HG03558 (cell line): ENCODE measurements at regions not wholly inside any gene's neighbourhood (a gene's known extent, or its start where the extent isn't known, plus 50 kb on each side); places are given as distances from the start of the nearest gene placed in this dataset.
"Not testable (repeated sequence)": the region's sequence is repeated elsewhere in the genome, so short reads cannot be mapped to it uniquely, and the experiment has no call there.

ENCODE experiments used
- ATAC-seq: cut with Tn5 transposase; IDR thresholded peaks from one replicate; pipeline ENCODE4 v1.9.1; 2021; ENCODE audit warnings: moderate number of reproducible peaks; ENCODE audit not compliant: unreplicated experiment; ENCODE audit errors: extremely low read depth

DNA sequence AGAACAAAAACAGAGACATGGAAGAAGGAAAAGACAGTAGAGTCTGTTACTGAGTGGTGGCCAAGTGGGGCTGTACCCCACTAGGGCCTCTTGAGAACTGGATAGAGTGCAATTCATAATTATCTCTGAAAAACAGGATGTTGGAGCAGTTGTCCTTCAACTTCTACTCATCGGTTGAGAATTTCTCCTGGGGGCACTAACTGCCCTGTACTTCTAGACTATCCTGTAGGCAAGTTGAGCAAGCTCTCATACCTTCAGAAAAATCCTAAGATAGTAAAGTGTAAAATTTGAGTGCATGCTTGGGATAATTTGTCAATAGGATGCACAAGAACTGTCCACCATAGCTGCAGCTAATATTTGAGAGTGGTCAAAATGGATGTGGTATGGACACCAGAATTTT is 179.7 kb upstream of the CNKSR2 start:
- ATAC-seq: no peak

DNA sequence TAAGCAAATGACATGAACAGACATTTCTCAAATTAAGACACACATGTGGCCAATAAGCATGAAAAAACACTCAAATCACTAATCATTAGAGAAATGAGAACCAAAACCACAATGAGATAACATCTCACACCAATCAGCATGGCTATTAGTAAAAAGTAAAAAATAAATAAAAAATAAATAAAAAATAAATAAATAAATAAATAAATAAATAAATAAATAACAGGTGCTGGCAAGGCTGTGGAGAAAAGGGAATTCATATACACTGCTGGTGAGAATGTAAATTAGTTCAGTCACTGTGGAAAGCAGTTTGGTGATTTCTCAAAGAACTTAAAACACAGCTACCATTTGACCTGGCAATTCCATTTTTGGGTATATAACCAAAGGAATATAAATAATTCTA is 167.1 kb upstream of the CNKSR2 start:
- ATAC-seq: no peak

DNA sequence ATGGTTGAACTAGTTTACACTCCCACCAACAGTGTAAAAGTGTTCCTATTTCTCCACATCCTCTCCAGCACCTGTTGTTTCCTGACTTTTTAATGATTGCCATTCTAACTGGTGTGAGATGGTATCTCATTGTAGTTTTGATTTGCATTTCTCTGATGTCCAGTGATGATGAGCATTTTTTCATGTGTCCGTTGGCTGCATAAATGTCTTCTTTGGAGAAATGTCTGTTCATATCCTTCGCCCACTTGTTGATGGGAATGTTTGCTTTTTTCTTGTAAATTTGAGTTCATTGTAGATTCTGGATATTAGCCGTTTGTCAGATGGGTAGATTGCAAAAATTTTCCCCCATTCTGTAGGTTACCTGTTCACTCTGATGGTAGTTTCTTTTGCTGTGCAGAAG is 155.0 kb upstream of the CNKSR2 start:
- not testable (repeated sequence) for ATAC-seq

DNA sequence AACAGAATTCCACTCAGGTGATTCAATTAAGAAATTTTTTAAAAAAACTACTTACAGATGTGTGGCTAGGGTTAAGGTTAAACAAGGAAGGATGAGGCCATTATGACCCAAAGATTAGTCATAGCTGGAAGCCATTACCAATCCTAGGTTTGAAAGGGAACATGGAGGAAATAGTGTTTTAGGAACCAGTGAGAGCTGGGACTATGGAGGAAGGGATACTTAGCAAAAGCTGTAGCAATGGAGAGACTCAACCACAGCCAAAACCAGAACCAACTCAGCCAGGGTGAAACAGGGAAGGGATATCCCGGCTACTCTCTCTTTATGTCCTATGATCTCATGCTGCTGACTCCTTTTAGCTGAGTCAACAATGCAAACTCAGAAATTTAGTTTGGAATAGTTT is 148.6 kb upstream of the CNKSR2 start:
- ATAC-seq: no peak

DNA sequence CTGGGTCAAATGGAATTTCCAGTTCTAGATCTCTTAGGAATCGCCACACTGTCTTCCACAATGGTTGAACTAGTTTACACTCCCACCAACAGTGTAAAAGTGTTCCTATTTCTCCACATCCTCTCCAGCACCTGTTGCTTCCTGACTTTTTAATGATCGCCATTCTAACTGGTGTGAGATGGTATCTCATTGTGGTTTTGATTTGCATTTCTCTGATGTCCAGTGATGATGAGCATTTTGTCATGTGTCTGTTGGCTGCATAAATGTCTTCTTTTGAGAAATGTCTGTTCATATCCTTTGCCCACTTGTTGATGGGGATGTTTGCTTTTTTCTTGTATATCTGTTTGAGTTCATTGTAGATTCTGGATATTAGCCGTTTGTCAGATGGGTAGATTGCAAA is 145.2 kb upstream of the CNKSR2 start:
- ATAC-seq: not testable (repeated sequence)

DNA sequence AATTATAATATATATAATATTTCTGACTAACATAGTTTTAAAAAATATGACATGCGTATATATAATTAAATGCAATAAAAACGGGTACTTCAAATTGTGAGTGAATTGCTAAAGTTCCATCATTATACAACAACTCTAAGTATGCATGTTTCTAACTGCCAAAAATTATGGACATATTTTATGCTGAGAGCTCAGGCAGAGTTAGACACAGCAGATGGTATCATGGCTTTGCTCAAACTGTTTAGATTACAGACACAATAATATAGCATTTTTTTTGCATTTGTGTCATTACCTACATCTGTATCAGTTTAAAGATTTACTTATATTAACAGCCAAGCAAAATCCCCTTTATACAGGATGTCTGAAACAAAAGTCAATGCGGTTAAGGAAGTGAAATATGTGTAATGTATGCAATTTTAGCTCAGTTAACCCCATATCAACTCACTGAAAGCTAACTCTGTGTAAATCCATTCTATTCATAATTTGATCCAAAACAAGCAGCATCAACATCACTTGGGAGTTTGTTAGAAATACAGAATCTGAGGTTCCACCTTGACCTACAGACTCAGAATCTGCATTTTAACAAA is 119.1 kb upstream of the CNKSR2 start:
- ATAC-seq: peak; percentile 83

DNA sequence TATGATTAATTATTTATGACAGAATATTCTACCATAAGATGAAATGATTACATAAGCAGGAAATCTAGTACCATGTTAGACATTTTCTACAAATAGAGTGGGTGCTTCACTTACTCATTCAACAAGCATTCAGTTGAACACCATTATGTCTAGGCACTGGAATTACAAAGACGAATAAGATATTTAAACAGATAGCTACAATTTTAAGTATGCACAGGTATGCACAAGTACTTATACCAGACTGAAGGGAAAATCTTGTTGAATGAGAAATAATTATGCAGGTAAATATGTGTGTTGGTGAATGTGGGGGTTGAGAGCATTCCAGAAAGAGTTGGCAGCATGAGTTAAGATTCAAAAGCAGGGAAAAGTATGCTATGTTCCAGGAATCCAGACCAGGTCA is 107.3 kb upstream of the CNKSR2 start:
- ATAC-seq: no peak

DNA sequence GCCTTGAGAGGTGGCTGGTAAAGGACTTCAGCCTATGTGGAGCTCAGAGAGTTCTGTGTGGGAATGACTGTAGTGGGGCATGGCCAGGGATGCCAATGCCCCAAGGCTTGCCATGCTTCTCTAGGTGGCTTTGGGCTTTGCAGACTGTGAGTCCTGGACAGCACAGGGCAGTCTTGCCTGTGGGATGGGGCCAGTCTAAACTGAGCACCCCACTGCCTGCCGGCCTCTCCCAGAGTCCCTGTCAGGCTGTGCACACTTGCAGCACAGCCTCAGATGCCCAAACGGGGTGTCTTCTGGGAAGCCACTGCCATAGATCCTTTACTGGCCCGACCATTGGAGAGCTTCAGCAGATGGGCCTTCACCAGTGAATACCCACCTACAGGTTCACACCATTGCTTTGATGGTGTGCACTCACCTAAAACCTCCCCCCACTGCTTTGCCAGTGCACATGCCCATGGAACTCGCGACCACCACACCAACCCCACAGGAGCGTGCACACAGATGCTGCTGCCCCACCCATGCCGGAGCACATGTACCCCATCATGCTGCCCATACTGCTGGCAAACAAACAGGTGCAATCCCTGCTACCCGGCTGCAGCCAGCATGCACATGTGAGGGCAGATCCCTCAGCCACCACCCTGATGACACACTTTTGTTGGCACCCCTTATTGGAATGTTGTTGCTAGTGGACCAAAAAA is 97.3 kb upstream of the CNKSR2 start:
- ATAC-seq: no peak

DNA sequence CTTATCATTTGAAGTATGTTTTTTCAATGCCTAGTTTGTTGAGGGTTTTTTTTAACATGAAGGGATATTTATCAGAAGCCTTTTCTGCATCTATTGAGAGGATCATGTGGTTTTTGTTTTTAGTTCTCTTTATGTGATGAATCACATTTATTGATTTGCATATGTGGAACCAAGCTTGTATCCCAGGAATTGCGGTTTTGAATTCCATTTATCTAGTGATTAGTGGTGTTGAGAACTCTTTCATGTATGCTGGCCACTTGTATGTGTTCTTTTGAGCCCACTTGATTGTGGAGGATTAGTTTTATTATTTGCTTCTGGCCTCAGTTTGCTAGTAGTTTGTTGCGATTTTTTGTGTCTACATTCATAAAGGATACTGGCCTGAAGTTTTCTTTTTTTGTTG is 85.0 kb upstream of the CNKSR2 start:
- ATAC-seq: no peak

DNA sequence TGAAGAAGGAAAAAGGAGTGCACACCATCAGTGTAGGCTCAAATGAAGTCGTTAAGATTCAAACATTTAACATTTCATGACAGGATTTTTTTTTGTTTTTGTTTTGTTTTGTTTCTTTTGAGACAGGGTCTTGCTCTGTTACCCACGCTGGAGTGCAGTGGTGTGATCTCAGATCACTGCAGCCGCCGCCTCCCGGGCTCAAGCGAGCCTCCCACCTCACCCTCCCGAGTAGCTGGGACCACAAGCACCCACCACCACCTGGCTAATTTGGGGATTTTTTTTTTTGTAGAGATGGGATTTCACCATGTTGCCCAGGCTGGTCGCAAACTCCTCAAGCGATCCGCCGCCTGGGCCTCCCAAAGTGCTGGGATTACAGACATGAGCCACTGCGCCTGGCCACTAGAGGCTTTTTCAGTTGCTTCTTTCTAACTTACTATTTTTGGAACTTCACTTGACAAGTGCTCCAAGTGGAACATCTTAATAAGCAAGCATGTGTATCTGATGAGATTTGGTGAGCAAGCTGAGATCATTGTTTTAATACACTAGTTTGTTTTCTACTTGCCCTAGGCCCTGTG is 78.9 kb upstream of the CNKSR2 start:
- no peak for ATAC-seq

DNA sequence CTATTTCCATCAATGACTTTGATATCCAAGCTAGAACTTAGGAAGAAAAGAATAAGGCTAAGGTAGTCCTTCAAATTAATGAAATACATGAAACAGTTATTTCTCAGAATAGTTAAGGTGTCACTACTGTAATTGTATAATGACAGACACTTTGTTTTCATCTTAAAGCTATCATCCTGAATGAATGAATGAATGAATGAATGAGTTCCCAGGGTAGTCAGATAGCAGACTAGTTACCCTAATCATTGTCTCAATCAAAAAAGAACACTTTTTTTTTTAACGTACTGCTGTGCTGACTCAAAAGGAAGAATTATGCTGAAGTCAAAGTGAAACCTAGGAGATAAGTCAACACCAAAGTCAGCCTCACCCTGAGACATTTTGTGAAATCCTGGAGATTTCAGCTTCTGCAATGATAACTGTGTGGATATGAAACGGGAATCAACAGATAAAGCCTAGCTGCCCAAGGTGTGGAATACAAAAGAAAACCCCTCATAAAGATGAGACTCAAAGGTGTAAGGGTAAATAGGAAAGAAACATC is 68.3 kb upstream of the CNKSR2 start:
- no peak for ATAC-seq

DNA sequence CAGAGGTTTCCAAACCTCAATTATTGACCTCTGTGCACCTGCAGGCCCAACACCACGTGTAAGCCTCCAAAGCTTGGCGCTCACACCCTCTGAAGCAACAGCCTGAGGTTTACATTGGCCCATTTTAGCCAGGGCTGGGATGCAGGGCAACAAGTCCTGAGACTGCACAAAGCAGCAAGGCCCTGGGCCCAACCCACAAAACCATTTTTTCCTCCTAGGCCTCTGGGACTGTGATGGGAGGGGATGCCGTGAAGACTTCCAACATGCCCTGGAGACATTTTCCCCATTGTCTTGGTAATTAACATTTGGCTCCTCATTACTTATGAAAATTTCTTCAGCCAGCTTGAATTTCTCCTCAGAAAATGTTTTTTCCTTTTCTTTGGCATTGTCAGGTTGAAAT is 54.9 kb upstream of the CNKSR2 start:
- no peak for ATAC-seq
